Astrocyte (in vitro differentiated cells and primary cell): ENCODE measurements at regions not wholly inside any gene's neighbourhood (a gene's known extent, or its start where the extent isn't known, plus 50 kb on each side); places are given as distances from the start of the nearest gene placed in this dataset.

Experiments used
- DNase-seq: peaks from one replicate; pipeline ENCODE4 v3.0.0-alpha.2; 2010; ENCODE audit warnings: low read depth
- FAIRE-seq: peaks from 2 replicates; lab custom pipeline; 2011; peaks lifted over from hg19 to GRCh38; lab: Jason Lieb, UNC
- H2AFZ ChIP-seq: 2 replicates; pipeline ENCODE4 v1.6.0; 2012; ENCODE audit warnings: low read depth, low read length, inconsistent platforms
- H3K27ac ChIP-seq: 2 replicates; pipeline ENCODE4 v1.5.1; 2011; ENCODE audit warnings: low read depth, low read length, inconsistent platforms
- H3K27me3 ChIP-seq: 2 replicates; pipeline ENCODE4 v1.6.0; 2011; ENCODE audit warnings: low read length, inconsistent platforms; ENCODE audit not compliant: insufficient read depth
- H3K36me3 ChIP-seq: 2 replicates; pipeline ENCODE4 v1.5.1; 2011; ENCODE audit warnings: low read length, inconsistent platforms; ENCODE audit not compliant: insufficient read depth
- H3K4me1 ChIP-seq: 2 replicates; pipeline ENCODE4 v1.5.1; 2011; ENCODE audit warnings: low read length, inconsistent platforms; ENCODE audit not compliant: insufficient read depth
- H3K4me2 ChIP-seq: 2 replicates; pipeline ENCODE4 v1.6.0; 2012; ENCODE audit warnings: low read length, inconsistent platforms
- H3K4me3 ChIP-seq: 2 replicates; pipeline ENCODE4 v1.5.1; 2011; ENCODE audit warnings: low read depth, mild to moderate bottlenecking, low read length, inconsistent platforms; ENCODE audit not compliant: insufficient read depth
- H3K79me2 ChIP-seq: 2 replicates; pipeline ENCODE4 v1.6.0; 2012; ENCODE audit warnings: mild to moderate bottlenecking, low read length, inconsistent platforms; ENCODE audit not compliant: insufficient read depth
- H3K9ac ChIP-seq: 2 replicates; pipeline ENCODE4 v1.6.0; 2012; ENCODE audit warnings: mild to moderate bottlenecking, low read length, inconsistent platforms
- H3K9me3 ChIP-seq: 2 replicates; pipeline ENCODE4 v1.5.1; 2012; ENCODE audit warnings: low read depth, mild to moderate bottlenecking, low read length, inconsistent platforms; ENCODE audit not compliant: insufficient read depth
- H4K20me1 ChIP-seq: 2 replicates; pipeline ENCODE4 v1.6.0; 2012; ENCODE audit warnings: low read length, inconsistent platforms; ENCODE audit not compliant: insufficient read depth
- H3K27ac Mint-ChIP-seq: one replicate; pipeline ENCODE4 v1.8.0; 2021; ENCODE audit warnings: mild to moderate bottlenecking, mixed read lengths; ENCODE audit not compliant: unreplicated experiment
- H3K27me3 Mint-ChIP-seq: one replicate; pipeline ENCODE4 v1.8.0; 2021; ENCODE audit warnings: low read depth, mixed read lengths; ENCODE audit not compliant: unreplicated experiment
- H3K36me3 Mint-ChIP-seq: one replicate; pipeline ENCODE4 v1.8.0; 2021; ENCODE audit warnings: low read depth, mixed read lengths; ENCODE audit not compliant: unreplicated experiment
- H3K4me1 Mint-ChIP-seq: one replicate; pipeline ENCODE4 v1.8.0; 2021; ENCODE audit warnings: low read depth, mixed read lengths; ENCODE audit not compliant: unreplicated experiment
- H3K4me3 Mint-ChIP-seq: one replicate; pipeline ENCODE4 v1.8.0; 2021; ENCODE audit warnings: mild to moderate bottlenecking, moderate library complexity, mixed read lengths; ENCODE audit not compliant: unreplicated experiment
- H3K9me3 Mint-ChIP-seq: one replicate; pipeline ENCODE4 v1.8.0; 2021; ENCODE audit warnings: mild to moderate bottlenecking, mixed read lengths; ENCODE audit not compliant: unreplicated experiment
- EZH2 ChIP-seq: IDR thresholded peaks from 2 replicates; pipeline ENCODE4 v1.6.1; 2012; ENCODE audit warnings: mild to moderate bottlenecking, low read length, inconsistent platforms; ENCODE audit not compliant: insufficient read depth
- TF ChIP-seq, protein P1 (sequence below): IDR thresholded peaks from 2 replicates; pipeline ENCODE4 v1.5.1; 2011; ENCODE audit warnings: low read depth, mild to moderate bottlenecking, inconsistent platforms, low read length, moderate library complexity; ENCODE audit not compliant: insufficient read depth

DNA sequence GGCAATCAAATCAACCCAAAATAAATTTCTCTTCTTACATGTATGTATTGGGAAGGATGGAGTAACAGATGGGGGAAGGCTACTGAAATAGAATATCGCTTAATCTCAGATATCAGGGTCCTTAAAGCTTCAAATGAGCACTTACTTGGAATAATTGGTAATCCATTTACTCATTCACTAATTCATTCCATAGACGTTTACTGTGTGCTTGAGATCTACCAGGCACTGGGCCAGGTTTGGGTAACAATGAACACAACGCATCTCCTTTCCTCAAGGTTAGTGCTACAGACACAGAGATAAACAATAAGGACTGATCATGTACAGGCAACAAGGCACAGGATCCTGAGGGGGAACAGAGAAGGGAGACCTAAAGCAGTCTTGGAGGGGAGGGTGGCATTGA lies 54.4 kb upstream of the KRR1 start:
- Histone ChIP-seq H3K36me3 (no peaks in the 10 kb centered on the region), H3K9me3 (peaks cover 9% of the 10 kb centered on the region), H3K4me2 (no peak overlapping the region), H3K4me1 (no peaks in the 10 kb centered on the region), H2AFZ (no peak overlapping the region), H4K20me1 (no peaks in the 10 kb centered on the region), H3K79me2 (no peaks in the 10 kb centered on the region), H3K27me3 (no peaks in the 10 kb centered on the region), H3K4me3 (no peak overlapping the region), H3K9ac (no peak overlapping the region), H3K27ac (no peak overlapping the region)
- Mint-ChIP-seq H3K4me3 (no peak overlapping the region), H3K4me1 (no peaks in the 10 kb centered on the region), H3K9me3 (peaks cover 11% of the 10 kb centered on the region), H3K27me3 (no peaks in the 10 kb centered on the region), H3K27ac (no peak overlapping the region), H3K36me3 (no peaks in the 10 kb centered on the region)
- DNase-seq (no peak), FAIRE-seq (no peak)
- no peak for TF ChIP-seq EZH2
- TF ChIP-seq, protein P1, sequence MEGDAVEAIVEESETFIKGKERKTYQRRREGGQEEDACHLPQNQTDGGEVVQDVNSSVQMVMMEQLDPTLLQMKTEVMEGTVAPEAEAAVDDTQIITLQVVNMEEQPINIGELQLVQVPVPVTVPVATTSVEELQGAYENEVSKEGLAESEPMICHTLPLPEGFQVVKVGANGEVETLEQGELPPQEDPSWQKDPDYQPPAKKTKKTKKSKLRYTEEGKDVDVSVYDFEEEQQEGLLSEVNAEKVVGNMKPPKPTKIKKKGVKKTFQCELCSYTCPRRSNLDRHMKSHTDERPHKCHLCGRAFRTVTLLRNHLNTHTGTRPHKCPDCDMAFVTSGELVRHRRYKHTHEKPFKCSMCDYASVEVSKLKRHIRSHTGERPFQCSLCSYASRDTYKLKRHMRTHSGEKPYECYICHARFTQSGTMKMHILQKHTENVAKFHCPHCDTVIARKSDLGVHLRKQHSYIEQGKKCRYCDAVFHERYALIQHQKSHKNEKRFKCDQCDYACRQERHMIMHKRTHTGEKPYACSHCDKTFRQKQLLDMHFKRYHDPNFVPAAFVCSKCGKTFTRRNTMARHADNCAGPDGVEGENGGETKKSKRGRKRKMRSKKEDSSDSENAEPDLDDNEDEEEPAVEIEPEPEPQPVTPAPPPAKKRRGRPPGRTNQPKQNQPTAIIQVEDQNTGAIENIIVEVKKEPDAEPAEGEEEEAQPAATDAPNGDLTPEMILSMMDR: no peak

DNA sequence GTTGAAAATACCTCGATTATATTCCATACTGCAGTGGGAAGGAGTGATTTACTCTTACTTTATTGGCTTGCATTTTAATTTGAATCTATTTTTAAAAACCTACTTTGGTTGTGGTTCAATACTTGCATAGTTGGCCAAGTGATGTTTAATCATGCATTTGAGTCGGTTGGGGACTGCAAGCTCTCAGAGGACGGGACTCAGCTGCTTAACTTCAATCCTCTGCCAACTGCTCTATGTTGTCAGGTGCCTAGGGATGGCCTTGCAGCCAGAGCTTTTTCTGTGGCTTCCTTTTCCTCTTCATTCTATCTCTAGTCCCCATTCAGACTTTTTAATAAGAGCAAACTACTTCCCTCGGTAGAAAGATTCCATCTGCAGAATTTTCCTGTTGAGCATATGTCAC lies 53.4 kb upstream of the KRR1 start:
- H2AFZ ChIP-seq: no peak overlapping the region
- DNase-seq: no peak
- no peaks in the 10 kb centered on the region for H3K36me3 ChIP-seq
- Mint-ChIP-seq H3K27ac (no peak overlapping the region), H3K27me3 (no peaks in the 10 kb centered on the region), H3K4me3 (no peak overlapping the region), H3K9me3 (peaks cover 11% of the 10 kb centered on the region), H3K36me3 (no peaks in the 10 kb centered on the region), H3K4me1 (no peaks in the 10 kb centered on the region)
- no peaks in the 10 kb centered on the region for H4K20me1 ChIP-seq
- no peaks in the 10 kb centered on the region for H3K4me1 ChIP-seq
- H3K4me2 ChIP-seq: no peak overlapping the region
- no peak overlapping the region for H3K4me3 ChIP-seq
- H3K27ac ChIP-seq: no peak overlapping the region
- no peak overlapping the region for H3K9ac ChIP-seq
- no peaks in the 10 kb centered on the region for H3K79me2 ChIP-seq
- no peaks in the 10 kb centered on the region for H3K27me3 ChIP-seq
- TF ChIP-seq EZH2: no peak
- TF ChIP-seq, protein P1: no peak
- H3K9me3 ChIP-seq: peaks cover 9% of the 10 kb centered on the region
- FAIRE-seq: no peak

DNA sequence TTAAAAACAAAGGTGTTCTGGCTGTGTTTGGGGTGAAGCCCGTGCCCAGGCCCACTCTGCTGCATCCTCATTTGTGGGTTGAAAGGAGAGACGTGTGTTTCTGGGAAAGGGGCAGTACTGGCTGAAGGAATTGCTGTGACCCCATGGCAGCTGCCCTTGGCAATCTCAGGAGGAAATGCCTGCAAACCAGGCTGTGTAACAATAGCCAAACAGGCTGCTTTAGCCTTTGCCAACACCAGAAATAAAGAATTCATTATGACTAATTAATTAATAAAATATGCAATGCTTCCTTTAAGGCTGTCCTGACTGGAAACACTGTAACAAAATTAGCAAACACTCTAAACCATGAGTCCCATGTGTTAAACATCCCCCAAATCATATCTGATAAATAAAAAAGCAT lies 53.0 kb upstream of the KRR1 start:
- Mint-ChIP-seq H3K9me3 (peaks cover 11% of the 10 kb centered on the region), H3K4me1 (no peaks in the 10 kb centered on the region), H3K4me3 (no peak overlapping the region), H3K27me3 (no peaks in the 10 kb centered on the region), H3K36me3 (no peaks in the 10 kb centered on the region), H3K27ac (no peak overlapping the region)
- FAIRE-seq (no peak), DNase-seq (peak; percentile 66)
- H3K79me2 ChIP-seq: no peaks in the 10 kb centered on the region
- H3K36me3 ChIP-seq: no peaks in the 10 kb centered on the region
- no peak overlapping the region for H3K27ac ChIP-seq
- no peaks in the 10 kb centered on the region for H3K27me3 ChIP-seq
- TF ChIP-seq EZH2: no peak
- TF ChIP-seq, protein P1: no peak
- no peak overlapping the region for H3K9ac ChIP-seq
- no peak overlapping the region for H3K4me2 ChIP-seq
- peaks cover 9% of the 10 kb centered on the region for H3K9me3 ChIP-seq
- no peaks in the 10 kb centered on the region for H4K20me1 ChIP-seq
- H3K4me3 ChIP-seq: no peak overlapping the region
- no peak overlapping the region for H2AFZ ChIP-seq
- no peaks in the 10 kb centered on the region for H3K4me1 ChIP-seq
